ENCODE measurements at regions not wholly inside any gene's neighbourhood (a gene's known extent, or its start where the extent isn't known, plus 50 kb on each side); places are given as distances from the start of the nearest gene placed in this dataset.

GRCh38 chr13:83657281-83657680 lies 225.0 kb downstream of the SLITRK1 start:
- TF ChIP-seq CTCF (conservative IDR thresholded peaks at IDR 0.05; ENCODE audit: low read depth, low read length): no peak
- no peak for TF ChIP-seq EZH2 (IDR thresholded peaks at IDR 0.05; ENCODE audit: low read length, unreplicated experiment)
- TF ChIP-seq EZH2phosphoT487 (IDR thresholded peaks at IDR 0.05; ENCODE audit: borderline replicate concordance, low read length): no peak
